ENCODE measurements at regions not wholly inside any gene's neighbourhood (a gene's known extent, or its start where the extent isn't known, plus 50 kb on each side); places are given as distances from the start of the nearest gene placed in this dataset.

GRCh38 chr4:43233321-43233720 lies 340.8 kb downstream of the GRXCR1 start:
- no peaks in the 10 kb centered on the region for H3K36me3 Mint-ChIP-seq
- peaks cover 3% of the 10 kb centered on the region for H3K27me3 Mint-ChIP-seq
- DNase-seq (ENCODE audit: extremely low spot score, unreplicated experiment) = no peak
- H3K4me3 Mint-ChIP-seq = no peak overlapping the region
- no peak for TF ChIP-seq CTCF (conservative IDR thresholded peaks at IDR 0.05)
- H3K4me1 Mint-ChIP-seq (ENCODE audit: unreplicated experiment) = no peaks in the 10 kb centered on the region
- no peaks in the 10 kb centered on the region for H3K9me3 Mint-ChIP-seq
- no peak overlapping the region for H3K27ac Mint-ChIP-seq

- TF ChIP-seq CTCF (conservative IDR thresholded peaks at IDR 0.05) = no peak
- H3K4me1 Mint-ChIP-seq (ENCODE audit: unreplicated experiment) = no peaks in the 10 kb centered on the region
- H3K9me3 Mint-ChIP-seq = no peaks in the 10 kb centered on the region
- H3K4me3 Mint-ChIP-seq = no peak overlapping the region
- no peak overlapping the region for H3K27ac Mint-ChIP-seq
- peaks cover 3% of the 10 kb centered on the region for H3K27me3 Mint-ChIP-seq
- no peaks in the 10 kb centered on the region for H3K36me3 Mint-ChIP-seq
- no peak for DNase-seq (ENCODE audit: extremely low spot score, unreplicated experiment)
Observed at GRCh38 chr4:43234626-43235415, 342.3 kb downstream of the GRXCR1 start.

GRCh38 chr4:43238008-43238407 lies 345.5 kb downstream of the GRXCR1 start:
- no peaks in the 10 kb centered on the region for H3K36me3 Mint-ChIP-seq
- no peak overlapping the region for H3K27ac Mint-ChIP-seq
- no peaks in the 10 kb centered on the region for H3K9me3 Mint-ChIP-seq
- H3K4me3 Mint-ChIP-seq = no peak overlapping the region
- no peaks in the 10 kb centered on the region for H3K4me1 Mint-ChIP-seq (ENCODE audit: unreplicated experiment)
- TF ChIP-seq CTCF (conservative IDR thresholded peaks at IDR 0.05) = no peak
- no peak for DNase-seq (ENCODE audit: extremely low spot score, unreplicated experiment)
- H3K27me3 Mint-ChIP-seq = no peaks in the 10 kb centered on the region

GRCh38 chr4:43238585-43238984 lies 346.1 kb downstream of the GRXCR1 start:
- no peak overlapping the region for H3K27ac Mint-ChIP-seq
- H3K4me1 Mint-ChIP-seq (ENCODE audit: unreplicated experiment) = no peaks in the 10 kb centered on the region
- no peaks in the 10 kb centered on the region for H3K9me3 Mint-ChIP-seq
- DNase-seq (ENCODE audit: extremely low spot score, unreplicated experiment) = no peak
- no peaks in the 10 kb centered on the region for H3K27me3 Mint-ChIP-seq
- H3K36me3 Mint-ChIP-seq = no peaks in the 10 kb centered on the region
- TF ChIP-seq CTCF (conservative IDR thresholded peaks at IDR 0.05) = no peak
- H3K4me3 Mint-ChIP-seq = no peak overlapping the region

GRCh38 chr4:43241104-43241503 lies 348.6 kb downstream of the GRXCR1 start:
- no peaks in the 10 kb centered on the region for H3K36me3 Mint-ChIP-seq
- no peak for DNase-seq (ENCODE audit: extremely low spot score, unreplicated experiment)
- H3K9me3 Mint-ChIP-seq = no peaks in the 10 kb centered on the region
- no peaks in the 10 kb centered on the region for H3K4me1 Mint-ChIP-seq (ENCODE audit: unreplicated experiment)
- TF ChIP-seq CTCF (conservative IDR thresholded peaks at IDR 0.05) = no peak
- H3K27me3 Mint-ChIP-seq = no peaks in the 10 kb centered on the region
- no peak overlapping the region for H3K4me3 Mint-ChIP-seq
- no peak overlapping the region for H3K27ac Mint-ChIP-seq
